NCI-H345 treated with DMSO at 0.1 percent for 48 hours (cell line): ENCODE measurements at regions not wholly inside any gene's neighbourhood (a gene's known extent, or its start where the extent isn't known, plus 50 kb on each side); places are given as distances from the start of the nearest gene placed in this dataset.

Source experiments
- DNase-seq: peaks from one replicate; lab custom pipeline; 2025; ENCODE audit not compliant: unreplicated experiment; lab: John Stamatoyannopoulos, UW

DNA sequence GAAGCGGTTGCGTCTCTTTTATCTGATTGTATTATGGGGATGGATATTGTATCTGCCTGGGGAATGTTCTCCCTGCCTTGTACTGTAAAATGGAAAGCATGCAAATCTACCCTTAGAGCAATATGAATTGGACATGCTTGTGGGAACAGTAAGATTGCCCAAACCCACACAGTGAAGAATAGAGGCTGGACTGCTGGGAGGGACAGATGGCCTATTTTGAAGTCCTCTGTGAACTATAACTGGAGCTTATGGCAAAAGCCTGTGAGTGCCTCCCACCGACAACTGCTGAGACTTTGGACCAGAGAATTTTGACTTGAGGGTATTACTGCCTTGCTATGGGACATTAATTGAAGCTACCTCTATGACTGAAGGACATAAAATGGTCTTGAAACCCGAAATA, 168.9 kb downstream of the ERCC6L2 start:
- DNase-seq: no peak

DNA sequence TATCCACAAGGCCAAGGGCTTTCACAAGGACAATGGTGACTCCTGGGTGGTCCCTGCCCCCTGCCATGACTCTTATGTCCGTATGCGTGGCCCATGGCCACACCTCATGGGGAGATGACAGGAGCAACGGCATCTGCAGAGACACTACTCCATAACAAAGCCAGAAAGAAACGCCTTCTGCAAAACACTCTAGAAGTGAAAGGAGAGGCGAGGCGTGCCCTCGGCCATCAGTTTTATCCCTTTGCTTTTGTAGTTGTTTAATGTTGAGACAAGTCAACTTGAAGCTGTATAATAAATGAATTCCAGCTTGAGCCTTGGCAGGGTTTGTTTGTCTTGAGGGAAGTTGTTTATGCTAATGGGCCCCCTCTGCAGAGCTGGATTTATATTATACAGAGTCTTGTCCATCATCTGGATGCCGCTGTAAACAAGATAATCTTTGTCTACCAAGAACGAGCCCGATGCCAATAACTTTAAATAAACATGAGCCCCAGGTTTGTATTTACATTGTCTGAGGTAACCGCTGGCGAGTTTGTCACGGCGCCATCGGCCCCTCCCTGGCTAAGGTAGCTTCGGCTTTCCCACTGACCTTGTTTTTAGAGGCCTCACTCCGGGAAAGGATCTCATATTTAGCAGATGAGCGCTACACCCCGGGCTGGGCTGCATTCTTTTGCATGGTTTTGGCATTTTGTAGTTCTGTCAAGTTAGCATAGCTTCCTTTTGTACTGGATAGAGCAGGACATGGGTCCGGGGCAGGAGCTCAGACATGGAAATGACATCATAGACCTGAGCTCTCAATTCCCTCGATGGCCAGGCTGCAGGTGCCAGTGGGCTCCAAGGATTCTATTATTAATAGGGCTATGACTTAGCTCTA, 165.3 kb downstream of the ERCC6L2 start:
- DNase-seq: peak; percentile 41

DNA sequence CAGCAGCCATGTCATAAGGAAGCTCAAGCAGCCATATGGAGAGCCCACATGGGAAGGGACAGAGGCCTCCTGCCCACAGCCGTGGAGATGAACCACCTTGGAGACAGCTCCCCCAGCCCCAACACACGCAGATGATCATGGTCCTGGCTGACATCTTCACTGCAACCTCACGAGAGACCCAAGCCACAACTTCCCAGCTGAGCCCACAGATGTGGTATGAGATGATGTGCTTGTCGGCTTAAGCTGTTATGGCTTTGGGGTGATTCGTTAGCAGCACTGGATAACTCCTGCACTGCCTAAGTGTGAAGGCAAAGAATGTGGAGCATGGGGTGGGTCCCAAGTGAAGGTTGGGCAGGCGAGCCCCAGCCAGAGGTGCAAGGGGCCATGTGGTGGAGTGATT, 163.4 kb downstream of the ERCC6L2 start:
- DNase-seq: no peak

DNA sequence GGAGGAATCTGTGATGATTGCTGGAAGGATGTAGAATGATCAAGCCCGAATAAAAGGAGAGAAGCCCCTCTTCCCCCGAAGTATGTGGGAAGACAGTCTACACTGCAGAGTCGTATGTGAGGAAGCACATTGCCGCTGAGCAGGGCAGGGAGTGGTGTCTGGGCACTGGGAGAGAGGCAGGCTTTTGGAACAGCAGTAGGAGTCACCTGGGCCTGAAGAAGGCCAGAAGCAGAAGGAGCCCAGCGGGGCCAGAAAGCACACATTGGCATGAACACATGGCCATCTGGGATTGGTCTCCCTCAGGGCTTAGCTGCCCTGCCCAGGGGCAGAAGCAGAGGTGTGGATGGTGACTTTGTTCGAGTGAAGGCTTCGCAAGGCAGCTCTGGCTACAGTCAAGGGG, 162.8 kb downstream of the ERCC6L2 start:
- DNase-seq: no peak

DNA sequence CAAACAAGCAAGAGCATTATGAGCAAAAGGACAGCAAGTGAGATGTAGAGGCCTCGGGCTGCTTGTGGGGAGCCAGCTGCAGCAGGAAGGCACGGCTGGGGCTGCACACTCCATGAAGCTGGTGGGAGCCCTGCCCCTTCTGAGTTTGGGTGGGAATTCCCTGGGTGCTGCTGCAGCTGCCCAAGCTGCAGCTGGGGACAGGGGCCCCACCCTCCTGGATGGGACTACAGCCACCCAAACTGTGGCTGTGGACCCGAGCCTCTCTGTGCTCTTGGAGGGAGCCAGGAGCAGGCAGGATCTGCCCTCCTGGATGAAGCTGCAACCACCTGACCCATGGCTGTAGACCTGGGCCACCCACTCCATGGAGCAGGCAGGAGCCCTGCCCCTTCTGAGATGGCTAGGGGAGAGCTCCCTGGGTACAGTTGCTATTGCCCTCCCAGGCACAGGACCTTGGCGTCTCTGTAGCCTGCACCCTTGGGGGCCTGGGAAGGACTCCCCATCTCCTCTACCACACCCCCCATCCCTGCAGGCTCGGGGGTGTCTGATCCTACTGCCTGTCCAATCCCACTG, 159.1 kb downstream of the ERCC6L2 start:
- DNase-seq: no peak

DNA sequence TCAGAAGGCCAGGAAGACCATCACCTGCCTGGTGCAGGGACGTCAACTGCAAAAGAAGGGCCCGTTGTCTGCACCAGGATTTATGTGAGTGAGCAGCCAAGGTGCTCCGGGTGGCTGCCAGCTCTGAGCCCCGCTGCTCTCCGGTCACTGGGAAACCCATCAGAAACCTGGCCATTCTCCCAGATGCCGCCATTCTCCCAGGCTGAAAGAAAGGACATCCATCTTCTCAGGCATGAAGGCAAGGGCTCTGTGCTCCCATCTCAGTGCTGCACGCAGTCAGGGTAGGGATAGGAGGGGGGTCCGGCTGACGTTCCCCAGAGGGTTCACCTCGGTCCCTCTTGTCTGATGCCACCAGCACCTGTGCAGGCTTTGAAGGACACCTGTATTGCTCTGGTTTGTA, 158.4 kb downstream of the ERCC6L2 start:
- no peak for DNase-seq

DNA sequence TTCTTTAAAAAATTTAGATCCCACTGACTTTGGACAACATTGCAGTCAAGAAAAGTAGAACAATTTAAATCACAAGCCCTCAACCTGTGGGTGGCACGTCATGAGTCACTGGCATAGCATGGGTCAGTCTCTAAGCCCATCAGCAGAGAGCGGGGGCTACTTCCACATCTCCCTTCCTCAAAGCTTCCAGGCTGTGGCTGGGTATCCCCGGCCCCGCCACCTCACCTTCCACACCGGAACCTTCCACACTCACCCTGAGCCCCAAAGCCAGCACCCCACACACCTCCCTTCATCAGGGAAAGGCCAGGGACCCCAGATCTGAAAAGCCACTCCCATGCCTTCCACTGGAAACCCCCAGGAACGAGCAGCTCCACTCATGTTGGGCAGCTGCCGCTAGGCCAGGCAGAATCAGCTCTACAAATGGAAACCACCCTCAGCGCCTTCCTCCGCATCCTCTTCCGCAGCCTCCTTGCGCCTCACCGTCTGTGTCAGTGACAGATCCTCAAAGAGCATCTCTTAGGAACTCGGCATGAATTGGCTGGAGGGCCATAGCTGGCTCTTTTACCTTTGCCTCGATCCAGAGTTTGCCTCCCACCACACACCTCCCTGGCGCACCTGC, 156.5 kb downstream of the ERCC6L2 start:
- no peak for DNase-seq

DNA sequence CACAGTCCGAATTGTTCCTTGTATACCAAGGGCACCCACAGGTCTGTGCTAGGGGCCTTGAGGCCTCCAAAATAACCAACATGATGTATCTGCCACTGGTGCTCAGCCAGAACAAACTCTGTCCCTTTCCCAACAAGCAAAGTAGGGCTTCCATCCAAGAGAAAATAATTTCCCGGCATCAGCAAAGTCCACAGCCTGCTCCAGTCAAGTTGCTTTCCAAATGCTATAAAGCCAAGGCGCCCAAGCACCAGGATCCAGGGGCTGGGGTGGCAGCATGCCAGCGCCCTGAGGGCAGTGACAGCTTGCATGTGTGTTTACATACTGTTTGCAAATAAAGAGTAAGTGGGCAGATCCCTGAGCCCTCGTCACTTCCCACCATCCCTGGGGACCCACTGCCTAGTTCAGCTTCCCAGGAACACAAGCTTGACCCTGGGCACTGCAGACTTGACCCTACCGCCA, 155.9 kb downstream of the ERCC6L2 start:
- peak; percentile 95 for DNase-seq

DNA sequence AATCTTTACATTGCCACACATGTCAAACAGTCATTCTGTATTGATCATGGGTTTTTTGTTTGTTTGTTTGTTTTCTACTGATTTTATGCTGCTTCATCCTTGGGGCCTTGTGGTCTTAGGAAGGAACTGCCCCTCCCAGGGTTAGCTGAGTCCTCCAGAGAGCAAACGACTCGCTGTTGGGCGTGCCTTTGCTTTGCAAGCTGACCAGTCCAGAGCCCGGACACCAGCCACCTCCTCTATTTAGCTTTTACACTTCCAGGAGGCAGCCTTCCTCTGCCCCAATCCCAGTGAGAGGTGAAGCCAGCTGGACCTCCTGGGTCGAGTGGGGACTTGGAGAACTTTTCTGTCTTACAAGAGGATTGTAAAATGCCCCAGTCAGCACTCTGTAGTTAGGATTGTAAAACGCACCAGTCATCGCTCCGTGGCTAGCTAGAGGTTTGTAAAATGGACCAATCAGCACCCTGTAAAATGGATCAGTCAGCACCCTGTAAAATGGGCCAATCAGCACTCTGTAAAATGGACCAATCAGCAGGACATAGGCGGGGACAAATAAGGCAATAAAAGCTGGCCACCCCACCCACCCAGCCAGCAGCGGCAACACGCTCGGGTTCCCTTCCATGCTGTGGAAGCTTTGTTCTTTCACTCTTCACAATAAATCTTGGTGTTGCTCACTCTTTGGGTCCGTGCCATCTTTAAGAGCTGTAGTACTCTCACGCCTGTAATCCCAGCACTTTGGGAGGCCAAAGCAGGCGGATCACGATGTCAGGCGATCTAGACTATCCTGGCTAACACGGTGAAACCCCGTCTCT, 154.4 kb downstream of the ERCC6L2 start:
- no peak for DNase-seq

DNA sequence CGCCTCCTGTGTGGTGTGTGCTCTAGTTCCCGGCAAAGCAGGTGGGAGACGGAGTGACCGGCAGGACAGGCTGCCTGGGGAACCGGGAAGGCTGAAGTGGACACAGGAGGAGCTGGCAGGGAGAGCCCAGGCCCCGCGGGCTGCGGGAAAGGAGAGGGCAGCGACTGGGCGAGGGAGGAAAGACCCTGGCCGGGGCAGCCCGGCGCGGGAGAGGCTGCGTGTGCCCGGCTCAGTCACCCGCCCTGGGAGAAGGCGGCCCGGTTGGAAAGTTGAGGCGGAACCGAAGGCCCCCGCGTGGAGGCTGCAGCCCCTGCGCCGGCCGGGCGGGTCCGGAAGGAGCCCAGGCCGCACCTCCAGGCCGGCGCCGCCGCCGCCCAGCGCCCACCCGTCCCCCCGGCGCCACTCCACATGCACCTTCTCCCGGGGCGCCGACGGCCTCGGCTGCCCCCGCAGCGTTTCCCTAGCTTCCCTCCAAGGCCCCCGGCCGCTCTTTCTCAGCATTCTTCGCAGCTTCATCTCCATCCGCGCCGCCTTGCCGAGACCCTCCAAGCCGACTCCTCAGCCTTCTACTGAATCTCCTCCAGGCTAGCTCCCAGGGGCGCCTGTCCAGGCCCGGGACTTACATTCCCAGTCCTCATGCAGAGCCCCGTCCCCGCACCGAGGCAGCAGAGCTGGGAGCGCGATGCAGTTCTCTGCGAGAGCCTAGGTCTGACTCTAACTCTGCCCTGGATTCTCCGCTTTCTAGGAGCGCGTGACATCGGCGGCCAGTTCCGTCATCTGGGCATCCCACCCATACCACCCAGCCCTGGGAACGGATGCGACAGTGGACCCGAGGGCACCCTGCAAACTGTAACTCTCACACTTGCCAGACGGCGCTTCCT, 152.0 kb downstream of the ERCC6L2 start:
- DNase-seq: no peak

DNA sequence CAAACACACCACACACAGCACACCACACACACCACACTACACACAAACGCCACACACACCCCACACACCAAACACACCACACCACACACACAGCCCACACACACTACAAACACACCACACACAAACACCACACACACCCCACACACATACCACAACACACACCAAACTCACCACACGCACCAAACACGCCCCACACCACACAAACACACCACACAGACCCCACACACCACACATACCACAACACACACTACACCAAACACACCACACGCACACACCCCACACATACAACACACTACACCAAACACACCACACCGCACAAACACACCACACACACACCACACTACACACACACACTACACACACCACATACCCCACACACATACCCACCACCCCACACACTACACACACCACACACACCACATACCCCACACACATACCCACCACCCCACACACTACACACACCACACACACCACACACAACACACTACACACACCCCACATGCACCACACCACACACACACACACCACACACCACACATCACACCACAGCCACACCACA, 151.2 kb downstream of the ERCC6L2 start:
- DNase-seq: no peak

DNA sequence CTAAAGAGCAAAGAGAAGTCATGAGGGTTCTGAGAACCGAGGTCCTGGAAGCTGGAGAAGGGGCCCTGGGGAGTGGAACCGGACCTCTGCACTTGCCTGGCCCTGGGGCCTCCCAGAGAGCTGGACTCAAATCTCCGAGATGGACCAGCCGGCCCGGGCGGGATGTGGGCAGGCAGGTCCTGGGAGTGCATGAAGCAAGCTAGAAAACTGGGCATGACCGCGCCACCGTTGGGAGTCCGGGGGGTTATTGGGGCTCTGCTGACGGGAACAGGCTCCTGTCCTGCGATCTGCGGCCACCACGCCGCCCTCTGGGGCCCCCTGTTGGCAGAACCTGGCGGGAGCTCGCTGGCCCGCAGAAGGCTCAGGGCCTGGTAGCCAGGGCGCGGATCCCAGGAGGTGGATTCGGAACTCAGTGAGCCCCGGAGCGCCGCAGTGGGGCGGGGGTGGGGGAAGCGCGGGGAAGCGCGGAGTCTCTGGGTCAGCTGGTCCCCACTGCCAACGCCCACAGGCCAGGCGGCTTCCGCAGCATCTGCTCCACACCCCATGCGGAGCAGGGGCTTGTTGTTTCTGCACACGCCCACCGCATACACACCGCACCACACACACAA, 150.6 kb downstream of the ERCC6L2 start:
- no peak for DNase-seq

DNA sequence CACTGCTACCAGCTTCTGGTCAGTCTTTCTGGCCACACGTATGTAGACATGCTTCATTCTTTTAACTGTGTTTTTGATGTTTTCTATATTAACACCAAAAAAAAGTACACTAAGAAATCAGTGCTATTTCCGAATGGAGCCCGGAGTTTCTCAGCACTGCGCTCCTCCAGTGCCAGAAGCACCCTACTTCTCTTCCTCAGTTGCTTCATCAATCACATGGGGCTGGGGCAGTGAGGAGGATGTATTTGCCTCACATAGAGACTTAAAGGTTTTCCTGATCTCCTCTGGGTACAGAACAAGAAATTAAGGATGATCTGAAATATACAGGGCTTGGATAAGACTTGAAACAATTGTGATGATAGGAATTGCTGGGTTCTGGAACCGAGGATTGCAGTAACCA, 148.0 kb downstream of the ERCC6L2 start:
- DNase-seq: no peak

DNA sequence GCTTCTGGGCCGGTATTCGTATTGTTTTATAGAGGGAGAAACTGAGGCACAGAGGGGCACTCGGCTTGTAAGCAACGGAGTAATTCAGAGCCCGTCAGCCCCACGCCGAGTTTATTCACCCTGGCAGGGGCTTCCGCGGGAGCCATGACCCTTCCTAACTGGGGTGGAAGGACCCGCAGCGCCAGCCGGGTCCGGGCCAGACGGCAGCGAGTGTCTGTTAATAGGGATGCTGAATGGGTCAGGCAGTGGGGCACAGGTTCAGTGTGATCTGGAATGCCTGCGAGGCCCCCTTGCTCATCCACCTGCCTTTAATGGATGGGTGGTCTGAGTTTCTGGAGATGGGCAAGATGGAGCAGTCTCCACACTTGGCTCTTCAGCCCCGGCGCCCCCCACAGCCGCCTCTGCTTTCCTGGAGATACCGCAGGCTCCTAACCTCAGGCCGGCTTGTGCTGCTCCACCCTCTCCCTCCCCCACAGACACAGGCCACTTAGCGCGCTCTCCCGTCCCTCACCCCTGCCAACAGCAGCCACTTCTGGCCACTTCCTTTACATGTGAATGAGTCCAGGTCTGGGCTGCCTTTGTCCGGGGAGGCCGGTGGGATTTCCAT, 147.1 kb downstream of the ERCC6L2 start:
- no peak for DNase-seq

DNA sequence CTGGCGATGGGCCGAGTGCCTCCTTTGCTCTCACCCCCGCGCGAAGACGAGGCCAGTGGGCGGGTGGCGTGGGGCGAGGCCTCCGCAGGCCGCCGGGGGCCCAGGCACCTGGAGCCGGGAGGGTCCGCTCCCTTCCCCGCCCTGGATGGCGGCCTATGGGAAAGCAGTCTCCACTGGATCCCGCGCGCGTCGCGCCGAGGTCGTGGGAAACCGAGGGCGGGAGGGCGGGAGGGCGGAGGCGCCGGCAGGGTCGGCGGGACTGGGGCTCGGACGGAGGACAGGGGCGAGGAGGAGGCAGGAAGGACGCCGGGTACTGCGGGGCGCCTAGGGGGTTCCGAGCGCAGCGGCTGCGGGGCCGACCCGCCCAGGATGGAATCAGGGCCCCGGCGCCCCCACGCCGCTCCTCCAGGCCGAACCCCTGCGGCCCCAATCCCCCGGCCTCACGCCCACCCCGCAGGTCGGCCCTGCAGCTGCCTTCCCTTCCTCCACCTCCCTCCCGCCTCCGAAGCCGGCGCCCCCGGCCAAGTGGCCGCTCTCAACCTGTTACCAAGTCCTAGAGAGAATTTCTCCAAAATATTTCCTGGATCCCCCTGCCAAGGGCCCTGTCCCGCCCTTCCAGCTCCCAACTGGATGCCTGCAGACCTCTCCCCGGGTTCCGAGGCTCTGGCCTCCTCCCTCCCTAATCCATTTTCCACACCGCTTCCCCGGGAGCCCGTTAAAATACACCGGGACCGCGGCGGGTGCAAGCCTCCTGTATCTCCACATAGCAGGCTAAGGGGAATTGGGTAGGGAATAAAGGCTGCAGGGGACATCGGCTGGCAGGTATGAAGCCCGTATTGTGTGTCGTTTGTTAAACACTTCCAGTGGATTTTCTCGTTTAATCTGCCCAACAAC, 146.3 kb downstream of the ERCC6L2 start:
- no peak for DNase-seq

DNA sequence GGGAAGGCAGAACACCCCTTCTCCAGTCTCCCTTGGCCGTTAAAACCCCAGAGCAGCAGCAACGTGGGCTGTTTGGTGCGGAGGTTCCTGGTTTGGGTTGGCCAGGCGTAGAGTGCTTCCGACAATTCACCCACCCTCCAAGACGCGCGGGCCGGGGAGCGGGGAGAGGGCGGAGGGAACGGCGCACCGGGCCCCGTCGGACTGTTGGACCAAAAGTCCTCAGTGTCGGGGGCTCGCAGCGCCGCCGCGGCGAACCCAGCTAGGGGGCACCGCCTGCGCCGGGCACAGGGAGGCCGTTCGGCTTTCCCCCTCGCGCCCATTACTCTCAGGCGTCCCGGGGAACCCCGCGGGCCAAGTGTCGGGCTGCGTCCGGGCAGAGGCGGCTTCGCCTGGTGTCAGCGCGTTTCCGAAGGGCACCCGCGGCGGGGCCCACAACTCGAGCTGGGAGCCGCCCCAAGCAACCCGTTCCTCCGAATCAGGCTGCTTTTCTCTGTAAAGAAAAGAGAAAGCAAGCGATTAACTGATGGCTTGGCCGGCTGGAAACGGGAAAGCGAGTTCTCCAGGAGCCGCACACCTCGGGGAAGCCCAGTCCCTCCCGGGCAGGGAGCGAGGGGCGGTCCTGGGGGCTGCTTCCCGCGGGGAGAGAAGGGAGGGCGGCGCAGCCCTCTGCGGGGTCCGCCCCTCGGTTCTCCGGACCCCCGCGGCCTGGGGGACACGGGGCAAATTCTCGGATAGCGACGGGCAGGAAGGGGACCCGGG, 145.5 kb downstream of the ERCC6L2 start:
- DNase-seq: peak; percentile 12

DNA sequence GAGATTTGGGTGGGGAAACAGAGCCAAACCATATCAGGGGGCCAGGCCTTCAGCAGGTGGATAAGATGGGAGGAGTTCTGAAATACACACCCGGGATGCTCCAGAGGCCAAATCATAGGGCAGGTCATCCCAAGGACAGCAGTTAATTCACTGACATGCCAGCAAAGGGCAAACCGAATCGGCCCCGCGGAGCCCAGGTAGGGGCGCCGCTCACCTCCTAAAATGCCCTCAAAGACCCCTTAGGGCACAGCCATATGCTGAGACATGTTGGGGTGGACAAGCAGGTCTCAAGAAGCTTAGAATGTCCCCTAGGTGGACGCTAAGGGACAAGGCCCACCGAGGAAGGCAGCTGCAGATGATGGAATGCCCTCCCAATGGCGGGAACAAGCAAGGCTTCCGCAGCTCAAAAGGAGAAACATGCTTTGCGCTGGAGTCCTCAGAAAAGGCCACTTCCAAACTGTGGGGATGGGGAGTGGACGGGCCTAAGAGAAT, 144.9 kb downstream of the ERCC6L2 start:
- DNase-seq: no peak
